GM12878 (cell line): ENCODE measurements at regions not wholly inside any gene's neighbourhood (a gene's known extent, or its start where the extent isn't known, plus 50 kb on each side); places are given as distances from the start of the nearest gene placed in this dataset.

Experiments used
- ATAC-seq: fragments of 200-7000 bp; cut with Tn5 transposase; 3 replicates; pipeline ENCODE4 v1.9.1; 2020; ENCODE audit warnings: mild to moderate bottlenecking, moderate library complexity
- BruUV-seq: library from RNA; stranded (reverse); fragments of 400-500 nt; replicated peaks from 2 replicates; lab custom pipeline; 2021; lab: Mats Ljungman, UMichigan
- CTCF ChIA-PET: fragments of 300-600 bp; sonication (Branson Sonifier 250); formaldehyde crosslinking; extraction: SDS; loops from one replicate; lab custom pipeline; 2021; ENCODE audit warnings: inconsistent platforms; lab: Yijun Ruan, JAX
- POLR2A ChIA-PET: fragments of 350-600 bp; formaldehyde crosslinking; extraction: SDS; loops from one replicate; lab custom pipeline; 2021; ENCODE audit warnings: inconsistent platforms; lab: Charles Lee
- RAD21 ChIA-PET: fragments of 300-600 bp; sonication (Branson Sonifier 250); formaldehyde crosslinking; loops from one replicate; lab custom pipeline; 2023; ENCODE audit warnings: antibody characterized with exemption; ENCODE audit not compliant: unreplicated experiment; lab: Charles Lee
- SMC1A ChIA-PET: fragments of 300-600 bp; sonication (Branson Sonifier 250); formaldehyde crosslinking; loops from one replicate; lab custom pipeline; 2023; ENCODE audit not compliant: unreplicated experiment, uncharacterized antibody; lab: Charles Lee
- DNase-seq: peaks from one replicate; pipeline ENCODE4 v3.0.0-alpha.2; 2011; ENCODE audit warnings: low read depth, low spot score
- FAIRE-seq: peaks from 3 replicates; lab custom pipeline; 2011; peaks lifted over from hg19 to GRCh38; lab: Jason Lieb, UNC
- H2AFZ ChIP-seq: 2 replicates; pipeline ENCODE4 v1.6.0; 2011; ENCODE audit warnings: low read depth, low read length, control low read depth; ENCODE audit not compliant: control insufficient read depth
- H3K27ac ChIP-seq: 2 replicates; pipeline ENCODE4 v1.5.1; 2011; ENCODE audit warnings: control low read depth; ENCODE audit not compliant: control insufficient read depth, insufficient read depth
- H3K27me3 ChIP-seq, 2 experiments: replicated peaks in 1 of 2; 2 replicates each; pipeline versions ENCODE4 v1.6.0 to v1.6.1; 2011; ENCODE audit warnings: low read length in 1 of 2; ENCODE audit not compliant: control insufficient read depth in 2 of 2, insufficient read depth in 2 of 2
- H3K36me3 ChIP-seq, 2 experiments: 2 replicates each; pipeline ENCODE4 v1.5.1; 2011; ENCODE audit warnings: low read length in 1 of 2; ENCODE audit not compliant: control insufficient read depth in 2 of 2, insufficient read depth in 2 of 2
- H3K4me1 ChIP-seq: 2 replicates; pipeline ENCODE4 v1.6.1; 2011; ENCODE audit warnings: mild to moderate bottlenecking, low read length, moderate library complexity, mixed read lengths; ENCODE audit not compliant: control insufficient read depth, insufficient read depth
- H3K4me2 ChIP-seq: 2 replicates; pipeline ENCODE4 v1.6.0; 2011; ENCODE audit warnings: control low read depth; ENCODE audit not compliant: control insufficient read depth, insufficient read depth
- H3K4me3 ChIP-seq: fragments of 200-600 bp; sonication (generic); 2 replicates; pipeline ENCODE4 v1.5.1; 2016
- H3K79me2 ChIP-seq: 2 replicates; pipeline ENCODE4 v1.6.0; 2011; ENCODE audit warnings: low read length; ENCODE audit not compliant: control insufficient read depth, insufficient read depth
- H3K9ac ChIP-seq: 2 replicates; pipeline ENCODE4 v1.8.0; 2011; ENCODE audit warnings: low read length, control low read depth, mixed read lengths; ENCODE audit not compliant: control insufficient read depth, insufficient read depth
- H3K9me3 ChIP-seq: replicated peaks from 3 replicates; pipeline ENCODE4 v1.5.1; 2011; ENCODE audit warnings: mild to moderate bottlenecking, low read length; ENCODE audit not compliant: control insufficient read depth, insufficient read depth
- H4K20me1 ChIP-seq: 2 replicates; pipeline ENCODE4 v1.6.0; 2011; ENCODE audit not compliant: control insufficient read depth, insufficient read depth
- DPF2 ChIP-seq: fragments of 450-650 bp; IDR thresholded peaks from 2 replicates; pipeline ENCODE4 v1.6.1; 2017; ENCODE audit warnings: mild to moderate bottlenecking
- SMAD1 ChIP-seq: fragments of 450-650 bp; IDR thresholded peaks from 2 replicates; pipeline ENCODE4 v1.6.1; 2018; ENCODE audit warnings: mild to moderate bottlenecking, low read depth; ENCODE audit not compliant: partially characterized antibody
- ZBTB4 ChIP-seq: fragments of 450-650 bp; formaldehyde crosslinking; IDR thresholded peaks from 2 replicates; pipeline ENCODE4 v1.4.0; 2022; ENCODE audit warnings: mild to moderate bottlenecking, moderate library complexity
- WGBS: methylation state at CpG from one replicate; pipeline ENCODE4 v1.1.6; 2016; ENCODE audit warnings: low lambda C conversion rate; ENCODE audit not compliant: insufficient replicate concordance, insufficient coverage; ENCODE audit errors: missing lambda C conversion rate; 5-methylcytosine and 5-hydroxymethylcytosine counted together
- in situ Hi-C: fragments of 300-500 bp; cut with MboI; formaldehyde crosslinking; loops from 9 replicates; pipeline ENCODE4 v1.14.3; 2018; ENCODE audit warnings: mixed read lengths
- intact Hi-C: fragments of 100-400 bp; cut with micrococcal nuclease; formaldehyde crosslinking; loops from one replicate; pipeline ENCODE4 v1.14.2; 2022; ENCODE audit not compliant: unreplicated experiment

- ChIA-PET SMC1A (interaction anchor here (1.7 kb wide), 1 partner anchor 10 kb away, joined by 6 read pairs; no protein-coding TSS in a partner anchor), RAD21 (no interaction called here), CTCF (interaction anchor here (0.6 to 1.5 kb wide), 2 partner anchors 42 to 321 kb away, joined by 3 to 6 read pairs; no protein-coding TSS in a partner anchor), POLR2A (no interaction called here)
- DNase-seq (no peak), ATAC-seq (no peak), FAIRE-seq (no peak)
- Histone ChIP-seq H3K4me1 (no peaks in the 10 kb centered on the region), H3K9ac (no peak overlapping the region), H3K79me2 (no peaks in the 10 kb centered on the region), H2AFZ (no peak overlapping the region), H3K36me3 (no peaks in the 10 kb centered on the region), H3K9me3 (no peaks in the 10 kb centered on the region), H3K4me3 (no peak overlapping the region), H3K27me3 (no peaks in the 10 kb centered on the region; a peak in 1 of 4 replicates), H3K27ac (no peak overlapping the region), H3K4me2 (no peak overlapping the region), H4K20me1 (no peaks in the 10 kb centered on the region)
- no peak for TF ChIP-seq ZBTB4
- TF ChIP-seq SMAD1: no peak
- TF ChIP-seq DPF2: no peak
- 0% methylated on average over 1 of the region's 1 CpG for WGBS
- BruUV-seq: no TSS peak
- intact Hi-C loops: no loop called here
- in situ Hi-C loops: no loop called here
Observed at GRCh38 chr5:42015681-42016080, 90.6 kb downstream of the FBXO4 start.
